ENCODE measurements at regions not wholly inside any gene's neighbourhood (a gene's known extent, or its start where the extent isn't known, plus 50 kb on each side); places are given as distances from the start of the nearest gene placed in this dataset.
"Not testable (repeated sequence)": the region's sequence is repeated elsewhere in the genome, so short reads cannot be mapped to it uniquely, and the experiment has no call there.

GRCh38 chr16:29112755-29113347 lies 128.0 kb downstream of the LAT start:
- Histone ChIP-seq H3K36me3 (ENCODE audit: control insufficient read depth, insufficient read depth, low read length) (peaks cover 12% of the 10 kb centered on the region), H3K27me3 (replicated peaks; ENCODE audit: control insufficient read depth, insufficient read depth, low read length) (no peaks in the 10 kb centered on the region)

DNA sequence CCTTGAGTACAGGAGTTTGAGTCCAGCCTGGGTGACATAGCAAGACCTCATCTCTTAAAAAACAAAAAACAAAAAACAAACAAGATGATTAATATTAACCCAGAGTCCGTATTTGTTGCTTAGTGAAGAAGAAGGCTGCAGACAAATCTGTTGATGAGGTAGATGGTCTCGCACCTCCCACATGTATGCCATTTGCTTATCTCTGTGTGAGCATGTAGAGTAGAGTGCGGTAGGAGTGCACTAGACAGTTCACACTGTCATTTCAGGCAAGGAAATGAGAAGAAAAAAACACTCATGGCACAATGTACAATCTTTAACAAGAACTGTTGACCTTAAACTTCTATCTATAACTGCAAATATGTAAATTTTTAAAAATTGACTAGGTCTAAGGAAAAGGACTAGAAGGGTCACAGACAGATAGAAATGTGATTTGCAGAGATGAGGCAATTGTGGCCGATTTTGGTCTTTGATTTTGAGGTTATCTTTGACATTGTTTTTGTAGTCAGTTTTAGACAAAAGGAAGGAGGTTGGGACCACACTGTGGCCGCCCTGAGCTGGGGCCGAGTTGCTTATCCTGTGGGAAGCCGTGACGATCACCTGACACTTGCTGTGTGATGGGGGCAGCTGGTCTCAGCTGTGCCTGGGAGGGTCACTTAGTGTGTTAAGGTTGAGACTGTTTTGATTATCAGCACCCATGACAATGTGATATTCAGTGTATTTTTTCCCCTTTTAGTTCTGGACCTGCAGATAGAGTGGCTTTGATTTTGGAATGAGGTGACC lies 127.2 kb downstream of the LAT start:
- H3K27me3 ChIP-seq (replicated peaks; ENCODE audit: control insufficient read depth, insufficient read depth, low read length); DNase-seq (ENCODE audit: extremely low read depth, insufficient read length); H3K4me3 ChIP-seq (replicated peaks; ENCODE audit: low read depth, low read length): not testable (repeated sequence)
- peaks cover 11% of the 10 kb centered on the region for H3K36me3 ChIP-seq (ENCODE audit: control insufficient read depth, insufficient read depth, low read length)

More at GRCh38 chr16:29112755-29113347, 128.0 kb downstream of the LAT start:
- TF ChIP-seq, protein P1, sequence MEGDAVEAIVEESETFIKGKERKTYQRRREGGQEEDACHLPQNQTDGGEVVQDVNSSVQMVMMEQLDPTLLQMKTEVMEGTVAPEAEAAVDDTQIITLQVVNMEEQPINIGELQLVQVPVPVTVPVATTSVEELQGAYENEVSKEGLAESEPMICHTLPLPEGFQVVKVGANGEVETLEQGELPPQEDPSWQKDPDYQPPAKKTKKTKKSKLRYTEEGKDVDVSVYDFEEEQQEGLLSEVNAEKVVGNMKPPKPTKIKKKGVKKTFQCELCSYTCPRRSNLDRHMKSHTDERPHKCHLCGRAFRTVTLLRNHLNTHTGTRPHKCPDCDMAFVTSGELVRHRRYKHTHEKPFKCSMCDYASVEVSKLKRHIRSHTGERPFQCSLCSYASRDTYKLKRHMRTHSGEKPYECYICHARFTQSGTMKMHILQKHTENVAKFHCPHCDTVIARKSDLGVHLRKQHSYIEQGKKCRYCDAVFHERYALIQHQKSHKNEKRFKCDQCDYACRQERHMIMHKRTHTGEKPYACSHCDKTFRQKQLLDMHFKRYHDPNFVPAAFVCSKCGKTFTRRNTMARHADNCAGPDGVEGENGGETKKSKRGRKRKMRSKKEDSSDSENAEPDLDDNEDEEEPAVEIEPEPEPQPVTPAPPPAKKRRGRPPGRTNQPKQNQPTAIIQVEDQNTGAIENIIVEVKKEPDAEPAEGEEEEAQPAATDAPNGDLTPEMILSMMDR (IDR thresholded peaks at IDR 0.05; ENCODE audit: insufficient read depth, low read length, poor library complexity, severe bottlenecking): no peak
- H3K4me3 ChIP-seq (replicated peaks; ENCODE audit: low read depth, low read length): no peak overlapping the region
- no peak for DNase-seq (ENCODE audit: extremely low read depth, insufficient read length)

GRCh38 chr16:29111421-29111820 lies 126.6 kb downstream of the LAT start:
- TF ChIP-seq, protein P1 (IDR thresholded peaks at IDR 0.05; ENCODE audit: insufficient read depth, low read length, poor library complexity, severe bottlenecking): no peak
- peaks cover 7% of the 10 kb centered on the region for H3K36me3 ChIP-seq (ENCODE audit: control insufficient read depth, insufficient read depth, low read length)
- H3K4me3 ChIP-seq (replicated peaks; ENCODE audit: low read depth, low read length): no peak overlapping the region
- DNase-seq (ENCODE audit: extremely low read depth, insufficient read length): no peak
- no peaks in the 10 kb centered on the region for H3K27me3 ChIP-seq (replicated peaks; ENCODE audit: control insufficient read depth, insufficient read depth, low read length)

- H3K36me3 ChIP-seq (ENCODE audit: control insufficient read depth, insufficient read depth, low read length); H3K4me3 ChIP-seq (replicated peaks; ENCODE audit: low read depth, low read length); H3K27me3 ChIP-seq (replicated peaks; ENCODE audit: control insufficient read depth, insufficient read depth, low read length); DNase-seq (ENCODE audit: extremely low read depth, insufficient read length): not testable (repeated sequence)
These were observed 123.8 kb downstream of the LAT start for GRCh38 chr16:29108625-29109169.

GRCh38 chr16:29107299-29107698 lies 122.4 kb downstream of the LAT start:
- H3K27me3 ChIP-seq (replicated peaks; ENCODE audit: control insufficient read depth, insufficient read depth, low read length): no peaks in the 10 kb centered on the region
- H3K36me3 ChIP-seq (ENCODE audit: control insufficient read depth, insufficient read depth, low read length): peaks cover 1% of the 10 kb centered on the region
- H3K4me3 ChIP-seq (replicated peaks; ENCODE audit: low read depth, low read length): no peak overlapping the region
- no peak for DNase-seq (ENCODE audit: extremely low read depth, insufficient read length)
- TF ChIP-seq, protein P1 (IDR thresholded peaks at IDR 0.05; ENCODE audit: insufficient read depth, low read length, poor library complexity, severe bottlenecking): no peak

GRCh38 chr16:29106259-29106908 lies 121.5 kb downstream of the LAT start:
- not testable (repeated sequence) for DNase-seq (ENCODE audit: extremely low read depth, insufficient read length); H3K4me3 ChIP-seq (replicated peaks; ENCODE audit: low read depth, low read length); H3K36me3 ChIP-seq (ENCODE audit: control insufficient read depth, insufficient read depth, low read length); H3K27me3 ChIP-seq (replicated peaks; ENCODE audit: control insufficient read depth, insufficient read depth, low read length)

DNA sequence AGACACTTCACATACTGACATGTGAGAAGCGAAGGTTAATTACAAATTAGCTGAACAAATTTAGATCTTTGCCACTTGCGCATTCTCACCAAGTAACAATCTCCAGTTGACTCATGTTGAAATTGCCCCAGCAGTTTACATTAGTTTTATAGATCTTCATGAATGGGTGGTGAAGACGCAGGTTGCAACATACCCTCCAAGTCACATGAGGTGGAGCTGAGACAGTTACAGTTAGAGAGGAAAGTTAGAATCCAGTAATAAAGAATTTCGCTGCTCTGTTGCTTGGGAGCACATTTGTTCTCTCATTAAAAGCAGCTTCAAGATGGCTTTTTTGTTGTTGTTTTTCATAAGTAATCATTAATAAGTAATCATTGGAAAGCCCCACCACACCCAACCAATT lies 119.7 kb downstream of the LAT start:
- H3K27me3 ChIP-seq (replicated peaks; ENCODE audit: control insufficient read depth, insufficient read depth, low read length); H3K36me3 ChIP-seq (ENCODE audit: control insufficient read depth, insufficient read depth, low read length); DNase-seq (ENCODE audit: extremely low read depth, insufficient read length); H3K4me3 ChIP-seq (replicated peaks; ENCODE audit: low read depth, low read length): not testable (repeated sequence)

GRCh38 chr16:29097965-29098364 lies 113.1 kb downstream of the LAT start:
- not testable (repeated sequence) for H3K4me3 ChIP-seq (replicated peaks; ENCODE audit: low read depth, low read length); H3K36me3 ChIP-seq (ENCODE audit: control insufficient read depth, insufficient read depth, low read length); H3K27me3 ChIP-seq (replicated peaks; ENCODE audit: control insufficient read depth, insufficient read depth, low read length); DNase-seq (ENCODE audit: extremely low read depth, insufficient read length)

GRCh38 chr16:29094729-29095624 lies 110.1 kb downstream of the LAT start:
- H3K27me3 ChIP-seq (replicated peaks; ENCODE audit: control insufficient read depth, insufficient read depth, low read length); DNase-seq (ENCODE audit: extremely low read depth, insufficient read length); H3K4me3 ChIP-seq (replicated peaks; ENCODE audit: low read depth, low read length); H3K36me3 ChIP-seq (ENCODE audit: control insufficient read depth, insufficient read depth, low read length): not testable (repeated sequence)

DNA sequence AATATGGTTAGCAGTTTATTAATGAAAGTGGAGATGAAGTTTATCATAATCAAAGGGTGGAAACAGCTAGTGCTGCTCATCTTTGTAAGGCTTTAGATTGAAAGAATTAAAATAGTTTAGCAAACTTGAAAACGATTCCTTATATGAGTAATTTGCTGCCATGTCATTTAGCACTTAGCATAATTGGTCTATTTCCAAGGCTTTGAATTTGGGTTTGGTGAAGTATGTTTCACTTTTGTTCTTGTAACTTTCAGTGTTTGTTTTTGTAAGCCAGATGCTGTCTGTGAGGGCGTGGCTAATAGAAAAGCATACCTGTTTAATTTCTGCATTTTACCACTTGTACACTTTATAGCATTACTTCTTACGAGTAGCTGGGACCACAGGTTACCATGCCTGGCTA lies 109.5 kb downstream of the LAT start:
- not testable (repeated sequence) for H3K27me3 ChIP-seq (replicated peaks; ENCODE audit: control insufficient read depth, insufficient read depth, low read length); DNase-seq (ENCODE audit: extremely low read depth, insufficient read length); H3K4me3 ChIP-seq (replicated peaks; ENCODE audit: low read depth, low read length); H3K36me3 ChIP-seq (ENCODE audit: control insufficient read depth, insufficient read depth, low read length)
